ENCODE measurements at regions not wholly inside any gene's neighbourhood (a gene's known extent, or its start where the extent isn't known, plus 50 kb on each side); places are given as distances from the start of the nearest gene placed in this dataset.
"Not testable (repeated sequence)": the region's sequence is repeated elsewhere in the genome, so short reads cannot be mapped to it uniquely, and the experiment has no call there.

DNA sequence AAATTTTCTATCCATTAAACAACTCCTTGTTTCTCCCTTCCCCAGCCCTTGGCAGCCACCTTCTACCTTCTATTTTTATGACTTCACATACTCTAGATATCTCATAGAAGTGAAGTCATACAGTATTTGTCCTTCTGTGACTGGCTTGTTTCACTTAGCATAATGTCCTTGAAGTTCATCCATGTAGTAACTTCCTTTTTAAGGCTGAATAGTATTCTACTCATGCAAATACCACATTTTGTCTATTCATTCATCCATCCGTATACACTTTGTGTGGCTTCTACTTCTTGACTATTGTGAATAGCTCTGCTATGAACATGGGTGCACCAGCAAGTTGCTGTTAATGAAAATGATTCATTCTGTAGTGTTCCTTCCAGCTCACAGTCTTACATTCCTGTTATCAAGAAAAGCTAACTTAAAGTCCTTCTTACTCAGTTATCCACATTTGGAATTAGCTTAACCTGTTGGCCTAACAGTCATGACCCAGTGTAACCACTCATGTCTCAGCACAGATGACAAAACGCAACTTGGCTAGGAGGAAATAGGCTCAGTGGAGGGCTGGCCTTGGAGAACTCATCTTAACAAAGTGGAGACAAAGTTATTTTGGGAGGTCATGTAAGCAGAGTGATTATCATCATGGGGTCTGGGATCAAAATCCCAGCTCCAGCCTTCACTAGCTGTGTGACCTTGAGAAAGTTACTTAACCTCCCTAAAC is 129.7 kb upstream of the MAP3K1 start:
- no peak for DNase-seq

DNA sequence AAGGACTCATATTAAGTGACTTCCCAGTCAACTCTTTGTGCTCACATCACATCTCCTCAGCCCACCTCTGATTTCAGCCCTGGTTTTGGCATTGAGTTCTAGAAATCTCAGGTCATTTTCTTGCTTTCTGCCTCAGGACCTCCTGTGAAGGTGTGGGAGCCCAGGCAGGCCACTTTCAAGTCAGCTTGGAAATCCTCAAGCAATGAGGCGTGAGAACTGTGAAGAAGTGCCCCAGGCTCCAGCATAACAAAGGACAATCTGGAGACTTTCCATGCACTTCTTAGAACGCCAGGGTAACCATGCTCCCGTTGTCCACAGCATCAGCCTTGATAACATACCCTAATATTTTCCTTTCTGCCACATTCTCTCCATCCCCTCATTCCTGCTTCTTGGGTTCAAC is 131.2 kb upstream of the MAP3K1 start:
- no peak for DNase-seq

DNA sequence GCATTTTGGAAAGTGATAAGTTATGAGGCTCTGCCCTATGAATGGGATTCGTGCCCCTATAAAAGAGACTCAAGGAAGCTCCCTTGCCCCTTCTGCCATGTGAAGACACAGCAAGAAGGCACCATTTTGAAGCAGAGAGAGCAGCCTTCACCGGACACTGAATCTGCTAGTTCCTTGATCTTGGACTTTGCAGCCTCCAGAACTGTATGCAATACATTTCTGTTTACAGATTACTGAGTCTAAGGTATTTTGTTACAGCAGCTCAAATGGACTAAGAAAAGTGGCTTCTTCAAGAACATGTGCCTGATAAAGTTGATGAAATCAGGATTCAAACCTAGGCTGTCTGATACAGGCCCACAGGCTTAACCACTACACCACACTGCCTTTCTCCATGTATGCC is 131.6 kb upstream of the MAP3K1 start:
- no peak for DNase-seq

DNA sequence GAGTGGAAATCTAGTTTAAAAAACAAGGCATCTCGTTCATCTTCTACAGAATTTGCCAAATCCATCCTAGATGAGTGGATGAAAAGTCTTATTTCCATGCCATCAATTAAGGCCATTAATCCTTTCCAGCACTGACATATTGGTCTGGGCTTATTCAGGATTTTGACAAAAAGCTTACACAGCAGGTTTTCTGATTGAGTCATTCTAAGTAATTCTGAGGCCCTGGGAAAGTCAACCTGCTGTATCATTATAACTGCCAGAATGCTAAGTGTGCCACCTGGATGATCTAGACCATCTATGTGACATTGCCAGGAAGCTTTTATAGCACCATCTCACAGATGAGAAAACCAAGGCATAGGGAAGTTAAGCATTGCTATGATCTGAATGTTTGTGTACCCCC is 132.1 kb upstream of the MAP3K1 start:
- DNase-seq, result no peak

DNA sequence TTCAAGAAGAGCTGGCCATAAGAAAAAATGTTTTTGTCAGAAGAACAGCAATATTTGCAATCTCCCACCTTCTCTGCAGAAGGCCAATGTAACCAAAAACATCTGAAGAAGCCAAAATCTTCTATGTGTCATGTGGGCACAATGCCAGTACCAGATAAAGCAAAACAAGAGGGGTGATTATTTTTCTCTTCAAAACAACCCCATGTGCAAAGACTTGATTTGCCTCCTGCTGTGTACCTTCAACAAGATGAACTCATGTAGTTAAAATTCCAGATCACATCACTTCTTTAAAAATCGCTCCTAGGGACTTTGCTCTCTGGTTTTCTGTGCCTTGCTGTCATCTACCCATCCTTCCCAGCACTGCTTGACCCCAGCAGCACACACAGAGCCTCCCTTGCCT is 134.0 kb upstream of the MAP3K1 start:
- no peak for DNase-seq

DNA sequence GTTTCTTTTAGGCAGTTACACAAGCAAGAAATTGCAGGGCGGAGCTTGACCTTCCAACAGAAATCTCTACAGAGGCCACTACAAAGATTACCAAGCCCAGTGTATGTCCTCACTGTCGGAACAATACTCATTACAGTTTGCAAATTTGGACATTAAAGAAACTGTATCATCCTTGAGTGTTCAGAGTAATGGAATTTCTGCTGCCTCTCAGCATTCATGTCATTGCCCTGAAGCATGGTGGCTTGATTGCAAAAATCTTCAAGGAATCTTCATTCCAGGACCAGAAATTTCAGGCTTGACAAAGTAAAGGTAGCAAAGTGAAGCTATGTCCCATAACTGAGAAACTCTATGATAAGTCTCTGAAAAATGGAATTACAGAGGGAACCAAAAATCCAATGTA is 134.6 kb upstream of the MAP3K1 start:
- no peak for DNase-seq

DNA sequence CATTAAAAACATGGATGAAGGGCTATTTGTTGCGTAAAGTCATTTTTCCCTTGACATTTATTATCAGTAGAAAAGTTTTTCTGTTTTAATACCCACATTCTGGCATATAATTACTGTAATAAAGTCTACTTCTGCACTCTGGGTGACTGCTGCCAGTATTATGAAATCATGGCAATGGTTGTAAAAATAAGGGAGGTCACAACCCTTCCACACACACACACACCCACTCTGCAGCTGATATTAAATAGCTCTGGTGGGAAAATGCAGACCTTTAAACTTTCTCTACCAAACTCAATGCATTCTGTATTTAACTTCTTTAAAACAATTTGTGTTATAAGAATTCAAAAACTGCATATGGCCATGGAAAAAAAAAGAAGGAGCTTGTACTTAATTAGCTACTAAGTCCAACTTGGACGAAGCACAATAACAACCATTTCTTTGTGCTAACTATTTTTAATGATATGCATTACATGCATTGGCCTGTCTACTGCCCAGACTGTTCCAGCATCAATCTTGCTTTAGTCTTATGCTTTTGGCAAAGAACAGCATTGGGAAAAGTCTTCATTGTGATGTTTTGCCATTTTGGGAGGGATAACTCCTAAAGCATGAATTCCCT is 137.6 kb upstream of the MAP3K1 start:
- DNase-seq, result no peak

DNA sequence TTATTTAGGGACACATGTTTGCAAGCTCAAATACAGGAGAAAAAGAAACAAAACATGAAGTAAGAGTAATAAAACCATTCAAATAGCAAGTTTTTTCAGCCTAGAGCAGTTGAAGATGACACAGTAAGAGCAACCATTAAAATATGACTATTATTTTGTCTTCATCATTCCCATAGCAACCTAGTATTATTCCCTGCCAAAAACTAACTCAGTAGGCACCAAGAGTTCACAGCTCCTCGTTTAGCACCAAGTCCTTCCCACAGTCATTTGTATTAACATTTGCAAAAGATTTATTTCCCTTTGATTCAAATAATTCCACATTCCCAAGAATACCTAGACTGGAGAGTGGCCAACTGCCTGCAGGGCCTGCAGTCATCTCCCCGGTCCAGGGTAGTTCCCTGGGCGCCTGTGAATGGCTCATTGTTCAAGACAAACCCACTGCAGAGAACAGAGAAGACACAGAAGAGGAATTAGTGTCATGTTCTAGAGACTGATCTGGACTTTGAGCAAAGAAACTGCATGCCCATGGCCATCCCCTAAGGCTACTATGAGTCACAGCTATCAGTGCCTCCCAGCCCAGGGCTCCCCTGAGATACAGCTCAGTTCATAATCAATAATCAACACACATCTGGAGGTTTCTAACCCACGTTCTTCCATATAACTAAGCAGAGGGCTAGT is 139.1 kb upstream of the MAP3K1 start:
- no peak for DNase-seq

DNA sequence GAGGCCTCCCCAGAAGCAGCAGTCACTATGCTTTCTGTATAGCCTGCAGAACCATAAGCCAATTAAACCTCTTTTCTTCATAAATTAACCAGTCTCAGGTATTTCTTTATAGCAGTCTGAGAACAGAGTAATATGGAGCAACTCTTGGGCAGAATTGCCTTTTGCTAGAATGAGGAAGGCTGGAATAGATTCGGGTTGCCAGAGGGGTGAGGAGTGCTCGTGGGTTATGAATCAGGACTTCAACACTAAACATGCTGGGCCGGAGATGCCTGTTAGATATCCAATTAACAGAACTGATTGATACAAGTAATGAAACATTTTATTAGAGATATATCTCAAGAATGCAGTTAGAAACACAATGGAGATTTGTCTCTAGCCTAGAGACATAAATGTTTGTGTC is 140.9 kb upstream of the MAP3K1 start:
- DNase-seq, result no peak

DNA sequence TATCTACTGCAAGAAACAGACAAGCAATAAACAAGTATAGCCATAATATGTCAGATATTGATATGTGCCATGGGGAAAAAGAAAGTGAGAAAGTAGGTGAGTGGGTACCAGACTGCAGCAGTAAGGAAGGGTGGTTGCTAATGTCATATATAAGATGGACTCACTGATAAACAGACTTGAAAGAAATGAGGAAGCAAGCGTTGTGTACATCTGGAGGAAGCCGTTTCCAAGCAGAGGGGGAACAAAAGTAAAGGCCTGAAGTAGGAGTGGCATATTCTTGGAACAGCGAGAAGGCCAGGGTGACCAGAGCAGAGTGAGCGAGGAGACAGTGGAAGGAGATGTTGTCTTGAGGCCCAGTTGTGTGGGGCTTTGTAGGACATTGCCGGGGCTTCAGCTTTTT is 142.2 kb upstream of the MAP3K1 start:
- no peak for DNase-seq

DNA sequence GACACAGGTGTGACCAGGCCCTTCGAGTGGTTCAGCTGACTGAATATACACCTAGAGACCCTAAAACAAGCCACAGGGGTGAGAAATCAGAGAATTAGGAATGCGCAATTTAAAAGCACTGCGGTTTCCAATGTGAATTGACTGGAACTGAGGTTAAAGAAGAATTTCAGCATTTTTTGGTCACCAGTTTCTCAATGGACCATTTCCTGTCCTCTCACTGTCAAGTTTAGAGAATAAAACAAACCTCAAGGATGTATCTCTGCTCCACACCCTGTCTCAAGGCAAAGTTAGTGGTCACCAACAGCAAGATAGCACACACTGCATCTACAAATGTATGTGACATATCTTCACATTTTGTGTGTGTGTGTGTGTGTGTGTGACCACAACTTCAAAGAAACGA is 143.8 kb upstream of the MAP3K1 start:
- DNase-seq, result no peak

DNA sequence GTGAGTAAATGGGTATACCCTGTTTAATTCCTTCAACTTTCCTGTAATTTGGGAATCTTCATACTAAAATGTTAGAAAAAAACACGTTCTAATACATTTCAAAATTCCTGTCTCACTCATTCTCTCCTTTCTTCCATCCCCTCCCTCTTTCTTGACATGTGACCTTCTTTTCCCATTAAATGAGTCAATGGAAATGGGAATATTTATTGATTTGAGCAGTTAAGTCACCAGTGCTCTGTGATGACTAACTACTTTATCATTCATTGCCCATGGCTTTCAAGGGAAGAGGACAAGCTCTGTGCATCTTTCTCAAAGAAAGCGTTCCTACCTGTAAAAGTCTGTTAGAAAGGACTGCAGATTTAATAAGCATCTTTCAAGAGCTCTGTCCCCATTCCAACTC is 144.4 kb upstream of the MAP3K1 start:
- DNase-seq, result no peak

DNA sequence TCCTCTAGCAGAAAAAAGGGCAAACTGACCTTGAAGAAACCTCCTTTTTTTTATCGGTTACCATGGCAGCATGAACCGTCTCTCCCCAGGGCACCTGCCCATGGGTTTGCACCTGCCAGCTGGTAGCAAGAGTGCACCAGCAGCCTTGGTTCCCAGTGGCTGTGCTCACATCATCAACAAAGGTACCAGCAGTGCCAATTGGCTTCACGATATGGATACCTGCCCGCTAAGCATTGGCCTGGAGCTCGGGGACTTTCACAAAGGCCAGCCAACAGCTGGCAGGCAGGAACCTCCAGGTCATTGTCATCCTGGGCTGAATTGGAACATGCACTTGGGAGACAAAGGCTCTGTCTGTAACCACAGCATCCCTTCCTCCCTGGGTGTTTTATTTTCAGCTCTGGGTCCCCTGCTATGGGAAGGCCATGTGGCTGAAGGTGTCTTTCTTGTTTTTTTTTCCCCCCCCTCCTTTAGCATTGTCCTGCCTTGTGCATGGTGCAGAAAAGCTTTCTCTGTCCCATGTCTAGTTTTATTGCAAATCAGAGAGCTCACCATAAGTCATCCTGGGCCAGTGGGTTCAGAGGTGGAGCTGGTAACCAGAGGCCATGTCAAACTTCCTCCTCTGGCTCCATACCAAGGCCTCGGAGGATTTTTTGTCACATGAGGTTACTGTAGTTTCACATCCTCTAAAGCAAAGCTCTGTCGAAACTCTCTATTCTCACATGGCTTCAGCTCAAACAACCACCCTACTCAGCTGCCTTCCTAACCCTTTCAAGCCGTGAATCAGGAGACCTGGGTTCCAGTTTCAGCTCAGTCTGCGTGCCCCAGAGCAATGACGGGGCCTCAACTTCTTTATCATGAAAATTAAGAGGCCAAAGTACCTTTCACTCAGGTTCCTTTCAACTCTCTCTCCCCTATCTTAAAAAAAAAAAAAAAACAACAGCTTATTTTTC is 145.5 kb upstream of the MAP3K1 start:
- DNase-seq, result no peak

DNA sequence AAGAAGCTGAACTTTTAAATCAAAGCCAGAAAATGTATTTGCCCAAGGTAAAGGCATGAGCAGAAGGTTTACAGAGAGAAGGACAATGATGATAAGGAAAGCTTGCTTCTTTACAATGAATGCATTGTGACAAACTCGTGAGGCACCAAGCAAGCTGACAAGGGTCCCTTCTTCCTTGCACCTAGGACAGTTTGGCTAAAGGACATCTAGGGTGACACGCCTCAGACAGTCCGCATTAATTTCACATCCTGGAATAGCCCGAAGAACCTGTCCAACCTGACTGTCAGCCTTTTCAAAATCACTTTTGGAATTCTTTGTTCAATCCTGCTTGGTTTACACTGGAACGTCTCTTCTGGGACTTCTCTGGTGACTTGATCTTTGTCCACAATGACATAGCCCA is 146.4 kb upstream of the MAP3K1 start:
- DNase-seq, result no peak

DNA sequence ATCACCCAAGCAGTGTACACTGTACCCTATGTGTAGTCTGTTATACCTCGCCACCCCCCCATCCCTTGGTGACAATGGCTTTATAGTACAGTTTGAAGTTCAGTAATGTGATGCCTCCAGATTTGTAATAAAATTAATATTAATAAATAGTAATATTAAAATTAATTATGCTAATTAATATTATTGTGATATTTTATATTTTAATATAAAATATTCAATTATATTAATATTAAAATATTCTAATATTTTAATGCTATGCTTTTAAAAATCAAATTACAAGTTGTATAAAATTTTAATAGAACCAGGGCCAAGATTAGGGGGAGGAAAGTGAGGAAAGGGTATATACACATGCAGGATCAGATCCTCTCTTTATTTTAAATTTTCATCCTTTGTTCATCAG is 147.7 kb upstream of the MAP3K1 start:
- no peak for DNase-seq

DNA sequence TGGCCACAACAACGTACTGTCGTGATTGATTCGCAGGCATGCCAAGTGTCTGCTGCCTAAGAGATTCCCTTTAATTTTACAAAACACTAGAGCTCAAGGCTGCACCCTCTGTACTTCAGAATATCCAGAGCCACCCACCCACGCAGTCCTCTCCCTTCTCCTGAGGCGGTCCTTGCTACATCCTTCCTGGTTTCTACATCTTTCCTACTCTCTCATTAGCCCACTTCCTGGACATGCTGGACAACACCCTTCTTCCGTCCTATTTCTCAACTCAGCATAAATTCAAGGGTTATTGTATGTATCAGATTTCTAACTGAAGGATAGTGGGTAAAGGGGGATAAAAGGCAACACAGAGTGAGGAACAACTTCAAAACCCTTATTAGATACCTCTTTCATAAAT is 148.4 kb upstream of the MAP3K1 start:
- DNase-seq, result no peak

DNA sequence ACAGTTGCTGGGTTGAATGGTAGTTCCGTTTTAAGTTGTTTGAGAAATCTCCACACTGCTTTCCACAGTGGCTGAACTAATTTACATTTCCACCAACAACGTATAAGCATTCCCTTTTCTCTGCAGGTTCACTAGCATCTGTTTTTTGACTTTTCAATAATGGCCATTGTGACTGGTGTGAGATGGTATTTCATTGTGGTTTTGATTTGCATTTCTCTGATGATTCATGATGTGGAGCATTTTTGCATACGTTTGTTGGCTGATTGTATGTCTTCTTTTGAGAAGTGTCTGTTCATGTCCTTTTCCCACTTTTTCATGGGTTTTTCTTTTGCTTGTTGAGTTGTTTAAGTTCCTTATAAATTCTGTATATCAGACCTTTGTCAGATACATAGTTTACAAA is 150.2 kb upstream of the MAP3K1 start:
- DNase-seq, result not testable (repeated sequence)

DNA sequence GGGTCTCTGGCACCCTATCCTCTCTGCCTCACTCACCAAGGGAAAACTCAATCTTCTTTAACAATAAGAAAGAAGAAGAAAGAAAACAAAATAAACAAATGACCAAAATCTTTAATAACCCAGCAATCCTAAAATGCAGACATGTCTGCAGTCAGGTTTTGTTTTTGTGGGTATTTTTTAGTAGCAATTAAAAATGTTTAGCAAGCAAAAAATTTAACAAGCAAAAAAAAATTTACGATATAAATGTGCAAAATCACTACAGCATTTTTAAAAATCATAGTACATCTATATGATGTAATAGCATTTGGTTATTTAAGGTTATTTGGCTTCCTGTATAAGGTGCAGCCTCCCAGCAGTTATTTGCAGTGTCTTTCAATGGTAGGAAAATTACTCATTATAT is 151.3 kb upstream of the MAP3K1 start:
- DNase-seq, result no peak

DNA sequence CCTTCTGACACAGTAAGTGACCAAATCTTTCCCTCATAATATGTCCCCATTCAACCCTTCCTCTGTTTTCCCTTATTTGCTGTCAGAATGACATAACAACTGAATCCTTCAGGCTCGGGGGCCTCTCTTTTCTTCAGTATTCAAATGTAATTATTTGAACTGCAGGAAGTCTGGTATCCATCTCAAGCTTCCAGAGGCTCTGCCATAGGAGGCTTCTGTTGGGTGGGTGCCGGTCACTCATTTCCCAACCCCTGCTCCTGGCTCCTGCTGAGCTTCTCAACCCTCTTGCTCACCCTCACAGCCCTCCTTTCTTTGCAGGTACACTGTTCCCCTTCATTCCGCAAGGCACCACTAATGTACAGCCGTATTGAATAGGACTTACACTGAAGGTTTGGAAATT is 151.8 kb upstream of the MAP3K1 start:
- DNase-seq, result no peak

DNA sequence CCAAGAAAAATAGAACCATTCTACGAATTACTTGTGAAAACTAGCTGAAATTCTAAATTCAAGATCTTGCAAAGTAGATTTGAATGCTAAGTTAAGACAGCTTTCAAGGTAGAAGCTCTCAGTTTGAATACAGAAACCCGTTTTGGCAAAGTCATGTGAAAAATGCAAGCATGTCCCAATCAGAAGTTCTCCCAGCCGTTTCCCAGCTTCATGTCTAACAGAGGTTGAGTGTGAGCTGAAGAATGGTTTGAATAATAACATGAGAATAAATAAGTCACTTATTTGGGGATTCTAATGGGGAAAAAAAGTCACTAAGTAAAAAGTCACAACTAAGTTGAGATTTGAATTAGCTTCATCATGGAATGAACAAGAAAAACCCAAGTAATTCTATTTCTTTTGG is 152.5 kb upstream of the MAP3K1 start:
- DNase-seq, result no peak

DNA sequence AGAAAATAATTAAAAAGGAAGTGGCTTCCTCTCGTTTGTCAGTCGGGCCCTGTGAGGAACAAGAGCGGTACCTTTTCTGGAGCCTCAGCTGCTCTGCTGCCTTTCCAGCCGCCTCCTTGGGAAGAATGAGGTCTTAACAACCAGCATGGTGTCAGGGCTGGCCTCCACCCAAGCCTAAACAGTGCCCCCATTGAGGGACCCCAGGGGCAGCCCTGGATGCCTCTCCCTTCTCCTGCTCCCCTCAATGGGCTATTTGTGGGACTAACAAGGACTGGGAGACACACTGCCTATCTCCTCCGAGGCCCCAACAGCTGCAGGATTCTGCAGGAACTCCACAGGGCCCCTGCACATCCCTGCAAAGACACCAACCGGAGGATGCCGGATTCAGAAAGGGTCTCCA is 155.4 kb upstream of the MAP3K1 start:
- DNase-seq, result no peak

DNA sequence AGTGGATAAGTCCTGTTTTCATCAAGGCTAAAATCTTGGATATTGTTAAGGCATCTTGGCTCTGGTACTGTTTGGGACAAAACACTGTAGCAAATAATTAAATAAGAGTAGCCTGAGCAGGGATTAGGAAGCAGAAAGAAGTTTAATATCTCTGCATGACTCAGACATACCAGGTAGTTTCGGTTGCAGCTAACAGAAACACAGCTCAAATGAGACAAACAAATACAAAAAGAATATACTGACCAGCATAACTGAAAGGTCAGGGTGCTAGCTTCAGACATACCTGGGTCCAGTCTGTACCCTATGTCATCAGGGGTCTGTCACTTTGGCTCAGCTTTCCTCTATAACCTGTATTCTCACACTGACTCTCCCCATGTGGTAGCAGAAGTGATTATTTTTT is 156.4 kb upstream of the MAP3K1 start:
- DNase-seq, result no peak

Data from NCI-H187 (cell line).